ENCODE measurements at regions not wholly inside any gene's neighbourhood (a gene's known extent, or its start where the extent isn't known, plus 50 kb on each side); places are given as distances from the start of the nearest gene placed in this dataset.

GRCh38 chr1:214856843-214857242, 225.7 kb upstream of the KCNK2 start:
- Histone ChIP-seq H3K9me1 (ENCODE audit: insufficient read depth, low read length) (no peaks in the 10 kb centered on the region; the same call in 1 of the 2 replicates), H2AK9ac (replicated peaks; ENCODE audit: low read depth, low read length, poor library complexity) (no peak overlapping the region), H2BK5ac (ENCODE audit: low read depth, low read length, poor library complexity, severe bottlenecking) (no peak overlapping the region), H3K27ac (ENCODE audit: insufficient read depth, low read length) (no peak overlapping the region), H3K4ac (ENCODE audit: low read depth, low read length) (no peak overlapping the region), H2AFZ (replicated peaks; ENCODE audit: low read length, poor library complexity) (no peak overlapping the region), H4K20me1 (ENCODE audit: insufficient read depth, low read length) (no peaks in the 10 kb centered on the region), H3K4me2 (ENCODE audit: low read depth, low read length) (no peak overlapping the region), H3K56ac (ENCODE audit: extremely low read depth, insufficient read depth, low read length) (no peak overlapping the region), H2BK120ac (ENCODE audit: low read depth, low read length) (no peak overlapping the region), H3K79me1 (ENCODE audit: low read depth in 1 of 2, low read length in 2 of 2) (no peaks in the 10 kb centered on the region), H2AK5ac (ENCODE audit: low read depth, low read length) (no peak overlapping the region), H3K27me3 (ENCODE audit: control insufficient read depth, insufficient read depth, low read length) (no peaks in the 10 kb centered on the region), H3K4me3 (ENCODE audit: insufficient read depth, low read depth, low read length) (no peak overlapping the region), H4K91ac (ENCODE audit: insufficient read depth, low read depth, low read length) (no peak overlapping the region), H3K18ac (ENCODE audit: low read depth, low read length) (no peak overlapping the region), H3K4me1 (ENCODE audit: control insufficient read depth, insufficient read depth, low read length) (peaks cover 2% of the 10 kb centered on the region), H3K9ac (ENCODE audit: low read depth, low read length) (no peak overlapping the region), H4K8ac (ENCODE audit: low read depth in 2 of 2, low read length in 2 of 2) (no peak overlapping the region), H4K5ac (ENCODE audit: low read depth, low read length) (no peak overlapping the region), H2BK15ac (ENCODE audit: low read depth, low read length) (no peak overlapping the region), H3K23ac (ENCODE audit: low read depth, low read length) (no peak overlapping the region), H3K36me3 (ENCODE audit: control insufficient read depth, insufficient read depth, low read length) (no peaks in the 10 kb centered on the region), H3K9me3 (ENCODE audit: control insufficient read depth, insufficient read depth, low read length) (no peaks in the 10 kb centered on the region), H2BK20ac (ENCODE audit: low read depth, low read length) (no peak overlapping the region), H3K14ac (replicated peaks; ENCODE audit: low read depth, low read length) (no peak overlapping the region)
- DNase-seq (no peak), ATAC-seq (ENCODE audit: low read depth) (no peak)
- intact Hi-C loops (cut with micrococcal nuclease) (no loop called here), in situ Hi-C loops (cut with MboI; ENCODE audit: low sequenced_read_pairs) (no loop called here), dilution Hi-C loops (cut with HindIII; ENCODE audit: low sequenced_read_pairs, unreplicated experiment) (no loop called here)
- ChIA-PET POLR2A (ENCODE audit: unreplicated experiment) (no interaction called here), CTCF (no interaction called here)
- no peak for TF ChIP-seq SMC3 (IDR thresholded peaks at IDR 0.05; ENCODE audit: low read depth, low read length)
- TF ChIP-seq BHLHE40 (IDR thresholded peaks at IDR 0.05; ENCODE audit: low read depth, low read length): no peak
- no peak for TF ChIP-seq MXI1 (IDR thresholded peaks at IDR 0.05; ENCODE audit: borderline replicate concordance, low read depth, low read length)
- no peak for TF ChIP-seq RCOR1 (IDR thresholded peaks at IDR 0.05; ENCODE audit: insufficient replicate concordance, low read length)
- no peak for TF ChIP-seq MAZ (IDR thresholded peaks at IDR 0.05; ENCODE audit: borderline replicate concordance, low read depth, low read length)
- BruUV-seq (replicated peaks): no TSS peak

All from IMR-90 (cell line).